GM23338 (cell line): ENCODE measurements at regions not wholly inside any gene's neighbourhood (a gene's known extent, or its start where the extent isn't known, plus 50 kb on each side); places are given as distances from the start of the nearest gene placed in this dataset.

Experiments
- ATAC-seq: fragments of 200-7000 bp; cut with Tn5 transposase; 3 replicates; pipeline ENCODE4 v1.9.1; 2020
- DNase-seq: peaks from one replicate; pipeline ENCODE4 v3.0.0-alpha.2; 2015; ENCODE audit warnings: low spot score
- H2AFZ ChIP-seq: fragments of 200-600 bp; sonication (generic); 2 replicates; pipeline ENCODE4 v1.8.0; 2016; ENCODE audit warnings: antibody characterized with exemption, mild to moderate bottlenecking, moderate library complexity
- H3F3A ChIP-seq: fragments of 200-600 bp; sonication (generic); replicated peaks from 2 replicates; pipeline ENCODE4 v1.8.0; 2017; ENCODE audit warnings: antibody characterized with exemption, mixed run types, low read depth
- H3K27ac ChIP-seq: fragments of 200-600 bp; sonication (generic); 2 replicates; pipeline ENCODE4 v1.6.1; 2016; ENCODE audit warnings: low read depth
- H3K27me3 ChIP-seq: fragments of 200-600 bp; sonication (generic); 2 replicates; pipeline ENCODE4 v1.8.0; 2016; ENCODE audit warnings: mild to moderate bottlenecking, mixed run types, moderate library complexity; ENCODE audit not compliant: insufficient read depth
- H3K36me3 ChIP-seq: fragments of 200-600 bp; sonication (generic); 2 replicates; pipeline ENCODE4 v1.8.0; 2016; ENCODE audit warnings: mild to moderate bottlenecking; ENCODE audit not compliant: insufficient read depth
- H3K4me1 ChIP-seq: fragments of 200-600 bp; sonication (generic); 2 replicates; pipeline ENCODE4 v1.8.0; 2016; ENCODE audit warnings: mild to moderate bottlenecking, moderate library complexity; ENCODE audit not compliant: insufficient read depth
- H3K4me2 ChIP-seq: fragments of 200-600 bp; sonication (generic); 2 replicates; pipeline ENCODE4 v1.7.1; 2017; ENCODE audit warnings: mixed run types
- H3K4me3 ChIP-seq: fragments of 200-600 bp; sonication (generic); 2 replicates; pipeline ENCODE4 v1.6.1; 2016; ENCODE audit warnings: mixed run types
- H3K79me2 ChIP-seq: fragments of 200-600 bp; sonication (generic); replicated peaks from 2 replicates; pipeline ENCODE4 v1.8.0; 2017; ENCODE audit warnings: mild to moderate bottlenecking; ENCODE audit not compliant: insufficient read depth
- H3K9me2 ChIP-seq: fragments of 200-600 bp; sonication (generic); 2 replicates; pipeline ENCODE4 v1.8.0; 2017; ENCODE audit not compliant: insufficient read depth
- H4K20me1 ChIP-seq: fragments of 200-600 bp; sonication (generic); replicated peaks from 2 replicates; pipeline ENCODE4 v1.8.0; 2017; ENCODE audit warnings: mild to moderate bottlenecking; ENCODE audit not compliant: insufficient read depth
- H3K27ac Mint-ChIP-seq: 2 replicates; pipeline ENCODE4 v1.8.0; 2020; ENCODE audit warnings: inconsistent platforms, mild to moderate bottlenecking, moderate library complexity, mixed read lengths
- H3K27me3 Mint-ChIP-seq: 3 replicates; pipeline ENCODE4 v1.8.0; 2022; ENCODE audit warnings: low read depth, mild to moderate bottlenecking, moderate library complexity, mixed read lengths, inconsistent platforms; ENCODE audit not compliant: insufficient read depth, poor library complexity
- H3K36me3 Mint-ChIP-seq: 3 replicates; pipeline ENCODE4 v1.8.0; 2021; ENCODE audit warnings: low read depth, mild to moderate bottlenecking, inconsistent platforms, moderate library complexity, mixed read lengths
- H3K4me1 Mint-ChIP-seq: 3 replicates; pipeline ENCODE4 v1.8.0; 2020; ENCODE audit warnings: mild to moderate bottlenecking, inconsistent platforms, mixed read lengths
- H3K4me3 Mint-ChIP-seq: 3 replicates; pipeline ENCODE4 v1.8.0; 2021; ENCODE audit warnings: moderate library complexity, mild to moderate bottlenecking, inconsistent platforms, mixed read lengths
- H3K9me3 Mint-ChIP-seq: 3 replicates; pipeline ENCODE4 v1.8.0; 2020; ENCODE audit warnings: moderate library complexity, mild to moderate bottlenecking, inconsistent platforms, mixed read lengths
- CREB1 ChIP-seq: fragments of 250-450 bp; sonication (Bioruptor Pico); IDR thresholded peaks from 2 replicates; pipeline ENCODE4 v1.5.0; 2020; ENCODE audit warnings: low read depth, mild to moderate bottlenecking, moderate library complexity
- ETS1 ChIP-seq: IDR thresholded peaks from 2 replicates; pipeline ENCODE4 v1.6.1; 2016; ENCODE audit warnings: antibody characterized with exemption
- EZH2 ChIP-seq: fragments of 200-600 bp; sonication (generic); IDR thresholded peaks from one replicate; pipeline ENCODE4 v1.8.0; 2017; ENCODE audit warnings: antibody characterized with exemption, mild to moderate bottlenecking, low read depth; ENCODE audit not compliant: unreplicated experiment
- EZH2phosphoT487 ChIP-seq: fragments of 200-600 bp; sonication (generic); IDR thresholded peaks from one replicate; pipeline ENCODE4 v1.8.1; 2018; ENCODE audit warnings: antibody characterized with exemption; ENCODE audit not compliant: unreplicated experiment
- JUNB ChIP-seq: IDR thresholded peaks from one replicate; pipeline ENCODE4 v1.6.1; 2016; ENCODE audit warnings: antibody characterized with exemption; ENCODE audit not compliant: unreplicated experiment
- NANOG ChIP-seq: IDR thresholded peaks from 2 replicates; pipeline ENCODE4 v1.6.1; 2016; ENCODE audit warnings: antibody characterized with exemption, borderline replicate concordance
- POLR2AphosphoS5 ChIP-seq: IDR thresholded peaks from 2 replicates; pipeline ENCODE4 v1.6.1; 2016; ENCODE audit warnings: antibody characterized with exemption, low read depth
- REST ChIP-seq: IDR thresholded peaks from one replicate; pipeline ENCODE4 v1.6.1; 2018; ENCODE audit warnings: antibody characterized with exemption; ENCODE audit not compliant: unreplicated experiment
- STAT1 ChIP-seq: IDR thresholded peaks from one replicate; pipeline ENCODE4 v1.6.1; 2016; ENCODE audit warnings: antibody characterized with exemption; ENCODE audit not compliant: unreplicated experiment
- ZNF114 ChIP-seq: fragments of 250-450 bp; sonication (Bioruptor Pico); IDR thresholded peaks from 2 replicates; pipeline ENCODE4 v1.5.0; 2020; ENCODE audit warnings: mild to moderate bottlenecking, moderate library complexity
- ZNF331 ChIP-seq: fragments of 250-450 bp; sonication (Bioruptor Pico); IDR thresholded peaks from 2 replicates; pipeline ENCODE4 v1.5.0; 2020; ENCODE audit warnings: low read depth, mild to moderate bottlenecking, moderate library complexity
- TF ChIP-seq, protein P1 (sequence below): fragments of 250-450 bp; sonication (Bioruptor Pico); IDR thresholded peaks from 2 replicates; pipeline ENCODE4 v1.5.0; 2020; ENCODE audit warnings: mild to moderate bottlenecking, moderate library complexity
- TF ChIP-seq, protein P2 (sequence below), 2 experiments: fragments of 200-600 bp in 1 of 2; sonication (generic) in 1 of 2; conservative IDR thresholded peaks; 2 replicates each; pipeline versions ENCODE4 v1.5.1 to v1.6.1; 2016 to 2017; ENCODE audit warnings: antibody characterized with exemption in 2 of 2, low read depth in 2 of 2, mild to moderate bottlenecking in 2 of 2, moderate library complexity in 1 of 2

- H3K4me3 ChIP-seq = no peak overlapping the region
- H3F3A ChIP-seq = no peaks in the 10 kb centered on the region
- no peak for DNase-seq
- no peaks in the 10 kb centered on the region for H4K20me1 ChIP-seq
- no peak overlapping the region for H3K27ac Mint-ChIP-seq
- peaks cover 18% of the 10 kb centered on the region for H3K4me1 ChIP-seq
- no peak overlapping the region for H2AFZ ChIP-seq
- H3K36me3 Mint-ChIP-seq = no peaks in the 10 kb centered on the region
- TF ChIP-seq JUNB (no peak), STAT1 (no peak), ETS1 (no peak), NANOG (no peak), CREB1 (CRISPR knock-in tag) (no peak), REST (no peak), EZH2 (no peak), ZNF331 (CRISPR knock-in tag) (no peak), EZH2phosphoT487 (no peak), ZNF114 (no peak), POLR2AphosphoS5 (no peak)
- TF ChIP-seq, protein P1, sequence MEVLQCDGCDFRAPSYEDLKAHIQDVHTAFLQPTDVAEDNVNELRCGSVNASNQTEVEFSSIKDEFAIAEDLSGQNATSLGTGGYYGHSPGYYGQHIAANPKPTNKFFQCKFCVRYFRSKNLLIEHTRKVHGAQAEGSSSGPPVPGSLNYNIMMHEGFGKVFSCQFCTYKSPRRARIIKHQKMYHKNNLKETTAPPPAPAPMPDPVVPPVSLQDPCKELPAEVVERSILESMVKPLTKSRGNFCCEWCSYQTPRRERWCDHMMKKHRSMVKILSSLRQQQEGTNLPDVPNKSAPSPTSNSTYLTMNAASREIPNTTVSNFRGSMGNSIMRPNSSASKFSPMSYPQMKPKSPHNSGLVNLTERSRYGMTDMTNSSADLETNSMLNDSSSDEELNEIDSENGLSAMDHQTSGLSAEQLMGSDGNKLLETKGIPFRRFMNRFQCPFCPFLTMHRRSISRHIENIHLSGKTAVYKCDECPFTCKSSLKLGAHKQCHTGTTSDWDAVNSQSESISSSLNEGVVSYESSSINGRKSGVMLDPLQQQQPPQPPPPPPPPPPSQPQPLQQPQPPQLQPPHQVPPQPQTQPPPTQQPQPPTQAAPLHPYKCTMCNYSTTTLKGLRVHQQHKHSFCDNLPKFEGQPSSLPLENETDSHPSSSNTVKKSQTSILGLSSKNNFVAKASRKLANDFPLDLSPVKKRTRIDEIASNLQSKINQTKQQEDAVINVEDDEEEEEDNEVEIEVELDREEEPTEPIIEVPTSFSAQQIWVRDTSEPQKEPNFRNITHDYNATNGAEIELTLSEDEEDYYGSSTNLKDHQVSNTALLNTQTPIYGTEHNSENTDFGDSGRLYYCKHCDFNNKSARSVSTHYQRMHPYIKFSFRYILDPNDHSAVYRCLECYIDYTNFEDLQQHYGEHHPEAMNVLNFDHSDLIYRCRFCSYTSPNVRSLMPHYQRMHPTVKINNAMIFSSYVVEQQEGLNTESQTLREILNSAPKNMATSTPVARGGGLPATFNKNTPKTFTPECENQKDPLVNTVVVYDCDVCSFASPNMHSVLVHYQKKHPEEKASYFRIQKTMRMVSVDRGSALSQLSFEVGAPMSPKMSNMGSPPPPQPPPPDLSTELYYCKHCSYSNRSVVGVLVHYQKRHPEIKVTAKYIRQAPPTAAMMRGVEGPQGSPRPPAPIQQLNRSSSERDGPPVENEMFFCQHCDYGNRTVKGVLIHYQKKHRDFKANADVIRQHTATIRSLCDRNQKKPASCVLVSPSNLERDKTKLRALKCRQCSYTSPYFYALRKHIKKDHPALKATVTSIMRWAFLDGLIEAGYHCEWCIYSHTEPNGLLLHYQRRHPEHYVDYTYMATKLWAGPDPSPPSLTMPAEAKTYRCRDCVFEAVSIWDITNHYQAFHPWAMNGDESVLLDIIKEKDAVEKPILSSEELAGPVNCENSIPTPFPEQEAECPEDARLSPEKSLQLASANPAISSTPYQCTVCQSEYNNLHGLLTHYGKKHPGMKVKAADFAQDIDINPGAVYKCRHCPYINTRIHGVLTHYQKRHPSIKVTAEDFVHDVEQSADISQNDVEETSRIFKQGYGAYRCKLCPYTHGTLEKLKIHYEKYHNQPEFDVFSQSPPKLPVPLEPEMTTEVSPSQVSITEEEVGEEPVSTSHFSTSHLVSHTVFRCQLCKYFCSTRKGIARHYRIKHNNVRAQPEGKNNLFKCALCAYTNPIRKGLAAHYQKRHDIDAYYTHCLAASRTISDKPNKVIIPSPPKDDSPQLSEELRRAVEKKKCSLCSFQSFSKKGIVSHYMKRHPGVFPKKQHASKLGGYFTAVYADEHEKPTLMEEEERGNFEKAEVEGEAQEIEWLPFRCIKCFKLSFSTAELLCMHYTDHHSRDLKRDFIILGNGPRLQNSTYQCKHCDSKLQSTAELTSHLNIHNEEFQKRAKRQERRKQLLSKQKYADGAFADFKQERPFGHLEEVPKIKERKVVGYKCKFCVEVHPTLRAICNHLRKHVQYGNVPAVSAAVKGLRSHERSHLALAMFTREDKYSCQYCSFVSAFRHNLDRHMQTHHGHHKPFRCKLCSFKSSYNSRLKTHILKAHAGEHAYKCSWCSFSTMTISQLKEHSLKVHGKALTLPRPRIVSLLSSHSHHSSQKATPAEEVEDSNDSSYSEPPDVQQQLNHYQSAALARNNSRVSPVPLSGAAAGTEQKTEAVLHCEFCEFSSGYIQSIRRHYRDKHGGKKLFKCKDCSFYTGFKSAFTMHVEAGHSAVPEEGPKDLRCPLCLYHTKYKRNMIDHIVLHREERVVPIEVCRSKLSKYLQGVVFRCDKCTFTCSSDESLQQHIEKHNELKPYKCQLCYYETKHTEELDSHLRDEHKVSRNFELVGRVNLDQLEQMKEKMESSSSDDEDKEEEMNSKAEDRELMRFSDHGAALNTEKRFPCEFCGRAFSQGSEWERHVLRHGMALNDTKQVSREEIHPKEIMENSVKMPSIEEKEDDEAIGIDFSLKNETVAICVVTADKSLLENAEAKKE (CRISPR knock-in tag) = no peak
- TF ChIP-seq, protein P2, sequence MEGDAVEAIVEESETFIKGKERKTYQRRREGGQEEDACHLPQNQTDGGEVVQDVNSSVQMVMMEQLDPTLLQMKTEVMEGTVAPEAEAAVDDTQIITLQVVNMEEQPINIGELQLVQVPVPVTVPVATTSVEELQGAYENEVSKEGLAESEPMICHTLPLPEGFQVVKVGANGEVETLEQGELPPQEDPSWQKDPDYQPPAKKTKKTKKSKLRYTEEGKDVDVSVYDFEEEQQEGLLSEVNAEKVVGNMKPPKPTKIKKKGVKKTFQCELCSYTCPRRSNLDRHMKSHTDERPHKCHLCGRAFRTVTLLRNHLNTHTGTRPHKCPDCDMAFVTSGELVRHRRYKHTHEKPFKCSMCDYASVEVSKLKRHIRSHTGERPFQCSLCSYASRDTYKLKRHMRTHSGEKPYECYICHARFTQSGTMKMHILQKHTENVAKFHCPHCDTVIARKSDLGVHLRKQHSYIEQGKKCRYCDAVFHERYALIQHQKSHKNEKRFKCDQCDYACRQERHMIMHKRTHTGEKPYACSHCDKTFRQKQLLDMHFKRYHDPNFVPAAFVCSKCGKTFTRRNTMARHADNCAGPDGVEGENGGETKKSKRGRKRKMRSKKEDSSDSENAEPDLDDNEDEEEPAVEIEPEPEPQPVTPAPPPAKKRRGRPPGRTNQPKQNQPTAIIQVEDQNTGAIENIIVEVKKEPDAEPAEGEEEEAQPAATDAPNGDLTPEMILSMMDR (conservative IDR thresholded peaks at IDR 0.05; ENCODE audit: low read depth in 2 of 2) = no peak
- H3K79me2 ChIP-seq = no peaks in the 10 kb centered on the region
- peaks cover 2% of the 10 kb centered on the region for H3K27me3 Mint-ChIP-seq
- H3K4me2 ChIP-seq = no peak overlapping the region
- no peak for ATAC-seq
- no peaks in the 10 kb centered on the region for H3K27me3 ChIP-seq
- H3K4me1 Mint-ChIP-seq = peaks cover 26% of the 10 kb centered on the region
- H3K9me2 ChIP-seq = 0 out of 2 replicates have a peak, but pooled peaks cover 6% of the 10 kb centered on the region
- H3K36me3 ChIP-seq = no peaks in the 10 kb centered on the region
- no peaks in the 10 kb centered on the region for H3K9me3 Mint-ChIP-seq
- H3K27ac ChIP-seq = no peak overlapping the region
- H3K4me3 Mint-ChIP-seq = no peak overlapping the region
These were observed 632.3 kb upstream of the SETBP1 start for GRCh38 chr18:44048435-44048834.
